ENCODE measurements at regions not wholly inside any gene's neighbourhood (a gene's known extent, or its start where the extent isn't known, plus 50 kb on each side); places are given as distances from the start of the nearest gene placed in this dataset.

DNA sequence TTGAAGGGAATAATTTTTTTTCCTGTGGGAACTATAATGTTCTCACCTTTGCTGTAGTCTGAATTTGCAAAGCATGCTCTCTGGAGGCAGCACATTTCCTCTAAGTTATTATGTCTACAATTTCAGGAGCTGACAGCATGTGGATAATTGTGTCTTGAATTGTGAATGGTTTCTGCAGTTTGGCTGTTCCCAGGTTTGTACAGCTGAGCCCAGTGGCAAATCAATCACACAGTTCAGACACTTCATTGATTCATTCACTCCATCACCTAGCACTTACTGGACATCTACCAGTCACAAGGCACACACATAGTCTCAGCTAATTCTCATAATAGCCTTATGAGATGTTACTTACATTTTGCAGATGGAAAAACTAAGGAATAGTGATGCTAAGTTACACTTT, 219.0 kb upstream of the ROPN1 start:
- TF ChIP-seq CTCF (conservative IDR thresholded peaks at IDR 0.05; ENCODE audit: low read depth, low read length): no peak
- no peak overlapping the region for H3K4me3 ChIP-seq (ENCODE audit: low read depth, low read length)
- no peak for DNase-seq (ENCODE audit: low read depth)

DNA sequence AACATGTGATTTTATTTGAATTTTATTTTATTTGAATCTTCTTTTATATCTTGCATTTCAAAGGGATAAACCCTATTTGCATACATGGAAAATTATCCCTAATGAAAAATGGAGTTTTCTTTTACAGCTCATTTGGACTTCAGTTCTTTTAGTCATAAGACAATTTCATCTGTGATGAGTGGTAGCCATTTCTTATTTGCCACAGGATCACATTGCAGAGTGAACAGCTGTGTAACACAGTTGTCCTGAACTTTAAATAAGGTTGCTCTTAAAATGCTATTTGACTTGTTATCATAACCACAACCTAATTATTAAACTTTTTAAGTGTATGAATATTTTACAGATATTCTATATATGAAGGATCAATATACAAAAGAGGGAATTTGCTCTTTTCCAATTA, 221.7 kb upstream of the ROPN1 start:
- no peak for DNase-seq (ENCODE audit: low read depth)
- TF ChIP-seq CTCF (conservative IDR thresholded peaks at IDR 0.05; ENCODE audit: low read depth, low read length): no peak
- H3K4me3 ChIP-seq (ENCODE audit: low read depth, low read length): no peak overlapping the region

DNA sequence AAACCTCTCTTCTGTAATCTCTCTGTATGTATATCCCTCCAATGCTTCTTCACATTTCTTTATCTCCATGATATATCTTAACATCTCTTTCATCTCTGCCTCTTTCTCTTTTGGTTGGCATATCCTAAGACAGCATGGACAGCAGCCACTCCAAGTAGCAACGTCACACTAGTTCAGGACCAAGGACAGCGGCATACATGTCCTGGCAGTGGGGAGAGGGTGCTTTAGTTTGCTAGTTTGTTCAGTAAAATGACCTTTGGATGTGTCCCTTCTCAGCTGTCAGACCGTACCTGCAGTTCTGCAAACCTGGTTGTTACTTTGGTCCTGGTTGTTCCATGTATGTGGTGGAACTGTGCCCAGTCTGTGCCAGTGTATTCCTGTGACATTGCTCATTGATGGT, 225.6 kb upstream of the ROPN1 start:
- DNase-seq (ENCODE audit: low read depth): peak; percentile 19
- no peak overlapping the region for H3K4me3 ChIP-seq (ENCODE audit: low read depth, low read length)
- no peak for TF ChIP-seq CTCF (conservative IDR thresholded peaks at IDR 0.05; ENCODE audit: low read depth, low read length)

DNA sequence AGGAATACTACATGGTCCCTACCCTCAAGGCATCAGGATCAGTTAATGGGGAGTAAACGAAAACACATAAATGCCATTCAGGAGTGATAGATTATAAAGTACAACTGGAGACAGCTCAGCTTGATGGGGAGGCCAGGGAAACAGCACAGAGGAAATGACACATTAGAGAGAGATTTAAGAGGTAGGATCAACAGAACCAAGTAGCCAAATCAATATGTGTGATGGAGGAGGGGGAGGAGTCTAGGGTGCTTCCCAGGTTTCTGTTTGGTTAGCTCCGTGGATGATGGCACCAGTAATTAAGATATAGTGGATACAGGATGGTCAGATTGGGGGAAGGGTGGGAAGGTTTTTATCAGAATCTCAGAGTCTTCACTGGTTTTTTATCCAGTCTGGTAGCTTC, 229.5 kb upstream of the ROPN1 start:
- no peak for DNase-seq (ENCODE audit: low read depth)

DNA sequence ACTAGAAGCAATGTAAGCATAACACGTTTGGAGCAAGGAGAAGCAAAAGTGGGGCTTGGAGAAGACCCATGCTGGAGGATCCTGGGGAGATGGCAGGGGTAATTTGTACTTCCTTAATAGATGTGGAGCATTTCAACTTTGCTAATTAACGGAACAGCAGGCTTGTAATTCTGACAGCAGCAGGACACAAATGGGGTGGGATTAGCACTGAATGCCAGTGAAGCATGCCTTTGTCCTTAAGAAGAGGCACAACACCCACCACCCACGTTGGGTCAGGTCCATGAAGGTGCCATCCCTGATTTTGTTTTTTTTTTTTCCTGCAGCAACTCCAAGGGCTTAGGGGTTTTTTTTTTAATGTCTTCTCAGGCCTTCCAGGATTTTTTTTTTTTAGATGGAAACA, 231.9 kb upstream of the ROPN1 start:
- DNase-seq (ENCODE audit: low read depth): no peak
- TF ChIP-seq CTCF (conservative IDR thresholded peaks at IDR 0.05; ENCODE audit: low read depth, low read length): no peak
- H3K4me3 ChIP-seq (ENCODE audit: low read depth, low read length): no peak overlapping the region

More for the DNA sequence above, 229.5 kb upstream of the ROPN1 start:
- no peak for TF ChIP-seq CTCF (conservative IDR thresholded peaks at IDR 0.05; ENCODE audit: low read depth, low read length)
- H3K4me3 ChIP-seq (ENCODE audit: low read depth, low read length): no peak overlapping the region

- no peak for TF ChIP-seq CTCF (conservative IDR thresholded peaks at IDR 0.05; ENCODE audit: low read depth, low read length)
- no peak overlapping the region for H3K4me3 ChIP-seq (ENCODE audit: low read depth, low read length)
- no peak for DNase-seq (ENCODE audit: low read depth)
These were observed 235.3 kb upstream of the ROPN1 start for GRCh38 chr3:124227150-124227630.

- no peak for TF ChIP-seq CTCF (conservative IDR thresholded peaks at IDR 0.05; ENCODE audit: low read depth, low read length)
- no peak overlapping the region for H3K4me3 ChIP-seq (ENCODE audit: low read depth, low read length)
- no peak for DNase-seq (ENCODE audit: low read depth)
These were observed 237.5 kb upstream of the ROPN1 start for GRCh38 chr3:124229420-124229819.

Data from epithelial cell of proximal tubule (primary cell).